Osteoblast (primary cell): ENCODE measurements at regions not wholly inside any gene's neighbourhood (a gene's known extent, or its start where the extent isn't known, plus 50 kb on each side); places are given as distances from the start of the nearest gene placed in this dataset.

Experiments used
- DNase-seq: peaks from one replicate; pipeline ENCODE4 v3.0.0; 2011; ENCODE audit warnings: low spot score, mixed read lengths; ENCODE audit not compliant: insufficient read length; ENCODE audit errors: missing footprints
- H2AFZ ChIP-seq: 2 replicates; pipeline ENCODE4 v1.6.0; 2011; ENCODE audit warnings: mild to moderate bottlenecking, low read length
- H3K27ac ChIP-seq: 2 replicates; pipeline ENCODE4 v1.5.1; 2011; ENCODE audit warnings: mild to moderate bottlenecking, low read depth, low read length, moderate library complexity
- H3K27me3 ChIP-seq: 2 replicates; pipeline ENCODE4 v1.6.0; 2012; ENCODE audit warnings: mild to moderate bottlenecking, control low read depth, inconsistent platforms, low read length, moderate library complexity; ENCODE audit not compliant: insufficient read depth
- H3K36me3 ChIP-seq: 2 replicates; pipeline ENCODE4 v1.5.1; 2011; ENCODE audit warnings: mild to moderate bottlenecking, low read length, control low read depth, moderate library complexity; ENCODE audit not compliant: insufficient read depth
- H3K4me1 ChIP-seq: 2 replicates; pipeline ENCODE4 v1.5.1; 2011; ENCODE audit warnings: mild to moderate bottlenecking, low read length, control low read depth, moderate library complexity; ENCODE audit not compliant: insufficient read depth
- H3K4me2 ChIP-seq: 2 replicates; pipeline ENCODE4 v1.6.0; 2011; ENCODE audit warnings: mild to moderate bottlenecking, low read length; ENCODE audit not compliant: insufficient read depth
- H3K4me3 ChIP-seq: fragments of 200-600 bp; sonication (generic); 3 replicates; pipeline ENCODE4 v1.5.1; 2012; ENCODE audit warnings: mild to moderate bottlenecking, low read length, inconsistent platforms; ENCODE audit not compliant: insufficient read depth
- H3K79me2 ChIP-seq: 2 replicates; pipeline ENCODE4 v1.6.0; 2012; ENCODE audit warnings: mild to moderate bottlenecking, low read length, control low read depth, inconsistent platforms; ENCODE audit not compliant: insufficient read depth
- H3K9me3 ChIP-seq: 2 replicates; pipeline ENCODE4 v1.5.1; 2011; ENCODE audit warnings: low read depth, low read length, control low read depth
- H4K20me1 ChIP-seq: 2 replicates; pipeline ENCODE4 v1.6.0; 2012; ENCODE audit warnings: mild to moderate bottlenecking, low read length, control low read depth; ENCODE audit not compliant: insufficient read depth
- CTCF ChIP-seq: IDR thresholded peaks from 2 replicates; pipeline ENCODE4 v1.5.1; 2011; ENCODE audit warnings: mild to moderate bottlenecking, low read depth, low read length, moderate library complexity; ENCODE audit errors: extremely low read depth

- H3K79me2 ChIP-seq: no peaks in the 10 kb centered on the region
- H3K4me1 ChIP-seq: no peaks in the 10 kb centered on the region
- H3K36me3 ChIP-seq: no peaks in the 10 kb centered on the region
- H2AFZ ChIP-seq: no peak overlapping the region
- no peak overlapping the region for H3K4me2 ChIP-seq
- no peak for DNase-seq
- TF ChIP-seq CTCF: no peak
- no peaks in the 10 kb centered on the region for H3K27me3 ChIP-seq
- H4K20me1 ChIP-seq: no peaks in the 10 kb centered on the region
- H3K27ac ChIP-seq: no peak overlapping the region
- no peak overlapping the region for H3K4me3 ChIP-seq
- no peaks in the 10 kb centered on the region for H3K9me3 ChIP-seq
Measured at GRCh38 chr7:9978106-9979064, 995.3 kb upstream of the PHF14 start.

DNA sequence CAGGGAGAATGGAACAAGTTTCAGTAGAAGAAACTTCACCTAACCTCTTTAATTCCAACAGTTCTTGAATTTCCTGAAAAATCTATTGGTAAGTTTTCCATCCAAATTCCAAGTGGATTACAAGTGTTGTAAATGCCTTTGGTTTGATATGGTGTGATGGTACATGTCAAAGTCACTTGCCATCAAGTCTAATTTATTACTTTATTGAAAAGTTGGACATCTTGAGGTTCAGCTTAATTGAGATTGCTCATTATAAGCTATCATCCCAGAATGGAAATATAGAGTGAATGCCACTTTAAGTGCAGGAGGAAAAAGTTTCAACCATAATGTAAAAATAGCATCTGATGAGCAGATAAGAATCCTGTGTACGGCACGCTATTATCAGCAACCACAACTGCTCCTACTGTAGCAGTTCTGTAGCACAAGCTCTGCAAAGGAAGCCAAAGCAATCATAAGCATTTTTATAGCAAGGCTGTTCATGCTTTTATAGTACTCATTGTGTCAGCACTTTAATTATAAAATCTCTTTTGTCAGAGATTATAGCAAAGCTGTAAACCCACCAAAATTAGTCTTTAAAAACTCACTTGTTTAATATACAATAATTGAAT is 991.8 kb upstream of the PHF14 start:
- H3K36me3 ChIP-seq: no peaks in the 10 kb centered on the region
- DNase-seq: no peak

GRCh38 chr7:9983048-9983447 is 990.6 kb upstream of the PHF14 start:
- Histone ChIP-seq H3K27ac (no peak overlapping the region), H3K9me3 (peaks cover 2% of the 10 kb centered on the region), H3K36me3 (no peaks in the 10 kb centered on the region), H4K20me1 (no peaks in the 10 kb centered on the region), H3K4me2 (no peak overlapping the region), H3K4me1 (no peaks in the 10 kb centered on the region), H3K27me3 (no peaks in the 10 kb centered on the region), H3K79me2 (no peaks in the 10 kb centered on the region), H2AFZ (no peak overlapping the region), H3K4me3 (no peak overlapping the region)
- no peak for TF ChIP-seq CTCF
- DNase-seq: no peak

More for the DNA sequence above, 991.8 kb upstream of the PHF14 start:
- Histone ChIP-seq H3K79me2 (no peaks in the 10 kb centered on the region), H2AFZ (no peak overlapping the region), H3K9me3 (peaks cover 2% of the 10 kb centered on the region), H3K4me1 (no peaks in the 10 kb centered on the region), H3K27ac (no peak overlapping the region), H3K4me3 (no peak overlapping the region), H4K20me1 (no peaks in the 10 kb centered on the region), H3K27me3 (no peaks in the 10 kb centered on the region), H3K4me2 (no peak overlapping the region)
- no peak for TF ChIP-seq CTCF

DNA sequence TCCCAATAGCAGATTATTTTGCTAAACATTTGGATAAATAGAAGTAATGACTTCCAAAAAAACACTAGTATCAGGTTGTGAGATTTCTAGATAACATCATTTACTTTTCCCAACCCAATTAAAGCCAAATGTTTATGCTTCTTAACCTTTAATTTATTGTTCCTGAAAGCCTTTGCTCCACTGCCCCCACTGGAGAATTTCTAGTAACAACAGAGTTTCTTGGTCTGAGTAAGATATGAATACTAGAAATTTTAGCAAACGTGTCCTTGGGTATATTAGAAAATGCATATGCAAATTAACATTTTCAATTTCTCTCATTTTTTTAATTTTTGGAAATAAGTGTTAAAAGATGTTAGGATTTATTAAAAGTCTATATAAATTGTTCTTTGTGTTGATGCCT is 958.0 kb upstream of the PHF14 start:
- H3K4me3 ChIP-seq: no peak overlapping the region
- no peak for DNase-seq
- TF ChIP-seq CTCF: no peak
- H3K36me3 ChIP-seq: no peaks in the 10 kb centered on the region
- H3K4me2 ChIP-seq: no peak overlapping the region
- no peaks in the 10 kb centered on the region for H3K27me3 ChIP-seq
- no peaks in the 10 kb centered on the region for H3K9me3 ChIP-seq
- no peaks in the 10 kb centered on the region for H3K79me2 ChIP-seq
- no peak overlapping the region for H3K27ac ChIP-seq
- no peak overlapping the region for H2AFZ ChIP-seq
- H4K20me1 ChIP-seq: no peaks in the 10 kb centered on the region
- H3K4me1 ChIP-seq: no peaks in the 10 kb centered on the region
